T-helper 9 cell (primary cell): ENCODE measurements at regions not wholly inside any gene's neighbourhood (a gene's known extent, or its start where the extent isn't known, plus 50 kb on each side); places are given as distances from the start of the nearest gene placed in this dataset.
"Not testable (repeated sequence)": the region's sequence is repeated elsewhere in the genome, so short reads cannot be mapped to it uniquely, and the experiment has no call there.

Experiments
- DNase-seq: peaks from one replicate; pipeline ENCODE4 v3.0.0-alpha.2; 2020

GRCh38 chr10:78658645-78659597, 409.8 kb upstream of the ZMIZ1 start:
- no peak for DNase-seq

- DNase-seq = no peak
Observed at GRCh38 chr10:78659598-78659967, 409.2 kb upstream of the ZMIZ1 start.

- no peak for DNase-seq
Observed at GRCh38 chr10:78660446-78661106, 408.2 kb upstream of the ZMIZ1 start.

- no peak for DNase-seq
Observed at GRCh38 chr10:78663721-78664120, 405.0 kb upstream of the ZMIZ1 start.

- no peak for DNase-seq
Observed at GRCh38 chr10:78664929-78665553, 403.7 kb upstream of the ZMIZ1 start.

GRCh38 chr10:78672918-78673317, 395.8 kb upstream of the ZMIZ1 start:
- DNase-seq = no peak

GRCh38 chr10:78681141-78681540, 387.6 kb upstream of the ZMIZ1 start:
- not testable (repeated sequence) for DNase-seq

- not testable (repeated sequence) for DNase-seq
Observed at GRCh38 chr10:78681986-78682385, 386.8 kb upstream of the ZMIZ1 start.

- no peak for DNase-seq
Observed at GRCh38 chr10:78684947-78685346, 383.8 kb upstream of the ZMIZ1 start.

- no peak for DNase-seq
Observed at GRCh38 chr10:78685466-78686103, 383.2 kb upstream of the ZMIZ1 start.

- no peak for DNase-seq
Observed at GRCh38 chr10:78686444-78687060, 382.2 kb upstream of the ZMIZ1 start.

GRCh38 chr10:78687626-78688025, 381.1 kb upstream of the ZMIZ1 start:
- no peak for DNase-seq

GRCh38 chr10:78688230-78688900, 380.4 kb upstream of the ZMIZ1 start:
- no peak for DNase-seq

- no peak for DNase-seq
Observed at GRCh38 chr10:78688901-78689583, 379.7 kb upstream of the ZMIZ1 start.

- no peak for DNase-seq
Observed at GRCh38 chr10:78689584-78689935, 379.2 kb upstream of the ZMIZ1 start.

- DNase-seq = no peak
Observed at GRCh38 chr10:78690354-78691111, 378.2 kb upstream of the ZMIZ1 start.

GRCh38 chr10:78691301-78692030, 377.3 kb upstream of the ZMIZ1 start:
- no peak for DNase-seq

- no peak for DNase-seq
Observed at GRCh38 chr10:78692071-78692470, 376.7 kb upstream of the ZMIZ1 start.

GRCh38 chr10:78695846-78696245, 372.9 kb upstream of the ZMIZ1 start:
- no peak for DNase-seq

GRCh38 chr10:78696791-78697395, 371.9 kb upstream of the ZMIZ1 start:
- no peak for DNase-seq
